ENCODE measurements at regions not wholly inside any gene's neighbourhood (a gene's known extent, or its start where the extent isn't known, plus 50 kb on each side); places are given as distances from the start of the nearest gene placed in this dataset.

- DNase-seq (ENCODE audit: insufficient read length, low spot score) (no peak), FAIRE-seq (no peak)
- TF ChIP-seq, protein P1, sequence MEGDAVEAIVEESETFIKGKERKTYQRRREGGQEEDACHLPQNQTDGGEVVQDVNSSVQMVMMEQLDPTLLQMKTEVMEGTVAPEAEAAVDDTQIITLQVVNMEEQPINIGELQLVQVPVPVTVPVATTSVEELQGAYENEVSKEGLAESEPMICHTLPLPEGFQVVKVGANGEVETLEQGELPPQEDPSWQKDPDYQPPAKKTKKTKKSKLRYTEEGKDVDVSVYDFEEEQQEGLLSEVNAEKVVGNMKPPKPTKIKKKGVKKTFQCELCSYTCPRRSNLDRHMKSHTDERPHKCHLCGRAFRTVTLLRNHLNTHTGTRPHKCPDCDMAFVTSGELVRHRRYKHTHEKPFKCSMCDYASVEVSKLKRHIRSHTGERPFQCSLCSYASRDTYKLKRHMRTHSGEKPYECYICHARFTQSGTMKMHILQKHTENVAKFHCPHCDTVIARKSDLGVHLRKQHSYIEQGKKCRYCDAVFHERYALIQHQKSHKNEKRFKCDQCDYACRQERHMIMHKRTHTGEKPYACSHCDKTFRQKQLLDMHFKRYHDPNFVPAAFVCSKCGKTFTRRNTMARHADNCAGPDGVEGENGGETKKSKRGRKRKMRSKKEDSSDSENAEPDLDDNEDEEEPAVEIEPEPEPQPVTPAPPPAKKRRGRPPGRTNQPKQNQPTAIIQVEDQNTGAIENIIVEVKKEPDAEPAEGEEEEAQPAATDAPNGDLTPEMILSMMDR (IDR thresholded peaks at IDR 0.05; ENCODE audit: insufficient read depth, missing control alignments) = no peak
Observed at GRCh38 chr1:29676496-29676895, 440.2 kb downstream of the PTPRU start.

GRCh38 chr1:29675481-29676263 lies 439.4 kb downstream of the PTPRU start:
- DNase-seq (ENCODE audit: insufficient read length, low spot score) = no peak
- TF ChIP-seq, protein P1 (IDR thresholded peaks at IDR 0.05; ENCODE audit: insufficient read depth, missing control alignments) = no peak
- FAIRE-seq = no peak

- no peak for DNase-seq (ENCODE audit: insufficient read length, low spot score)
Observed at GRCh38 chr1:29674627-29675326, 438.5 kb downstream of the PTPRU start.

DNA sequence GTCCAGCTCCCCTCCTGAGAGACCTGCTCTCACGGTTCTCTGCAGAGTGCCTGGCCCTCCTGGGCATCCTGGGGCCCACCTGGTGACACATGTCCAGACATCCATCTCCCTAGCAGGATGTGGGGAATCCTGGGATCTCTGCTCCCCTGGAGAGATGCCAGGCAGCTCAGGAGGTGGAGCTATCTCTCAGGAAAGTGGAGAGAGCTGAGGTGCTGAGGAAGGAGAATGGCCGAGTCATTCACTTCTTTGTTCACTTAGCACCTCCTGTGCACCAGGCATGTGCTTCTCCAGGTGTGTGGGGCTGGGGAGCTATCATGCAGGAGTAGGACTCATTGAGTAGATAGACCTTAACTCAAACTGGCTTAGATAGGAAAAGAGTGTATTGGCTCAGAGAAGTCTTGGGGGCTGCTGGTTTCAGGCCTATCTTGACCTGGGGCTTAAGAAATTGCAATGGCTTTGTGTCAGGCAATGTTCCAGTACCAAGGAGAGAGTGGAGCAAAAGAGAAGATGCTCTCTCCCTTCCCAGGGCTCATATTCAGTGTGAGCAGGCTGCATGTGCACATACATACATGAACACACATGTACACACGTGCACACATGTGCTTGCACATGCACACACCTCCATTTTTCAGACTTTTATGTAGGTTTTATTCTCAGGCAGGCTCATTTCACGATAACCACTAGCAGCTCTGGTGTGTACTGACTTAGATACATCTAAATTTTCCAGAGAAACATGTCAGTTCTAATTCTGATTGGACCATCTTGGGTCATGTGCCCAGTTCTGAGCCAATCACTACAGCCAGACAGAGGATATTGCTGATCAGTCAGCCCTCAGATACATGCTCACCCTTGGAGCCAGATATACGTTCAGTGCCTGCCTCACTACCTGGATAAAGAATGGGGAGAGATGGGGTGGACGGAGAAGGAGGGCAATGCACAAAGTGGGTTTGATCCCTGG lies 437.6 kb downstream of the PTPRU start:
- TF ChIP-seq, protein P1 (IDR thresholded peaks at IDR 0.05; ENCODE audit: insufficient read depth, missing control alignments) = no peak
- DNase-seq (ENCODE audit: insufficient read length, low spot score) = no peak
- no peak for FAIRE-seq

More at GRCh38 chr1:29674627-29675326, 438.5 kb downstream of the PTPRU start:
- TF ChIP-seq, protein P1 (IDR thresholded peaks at IDR 0.05; ENCODE audit: insufficient read depth, missing control alignments) = no peak
- no peak for FAIRE-seq

DNA sequence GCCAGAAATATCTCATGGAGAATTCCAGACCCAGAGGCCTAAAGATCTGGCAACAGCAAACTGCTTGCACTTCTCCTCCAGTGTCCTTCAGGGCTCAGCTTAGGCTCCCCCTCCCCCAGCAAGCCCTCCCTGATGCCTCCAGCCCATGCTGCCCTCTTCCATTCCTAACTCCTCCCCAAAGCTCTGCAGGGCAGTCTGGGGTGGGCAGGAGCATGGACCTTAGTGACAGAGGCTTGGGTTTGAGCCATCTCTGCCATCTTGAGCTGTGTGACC lies 436.8 kb downstream of the PTPRU start:
- FAIRE-seq = no peak
- DNase-seq (ENCODE audit: insufficient read length, low spot score) = no peak
- TF ChIP-seq, protein P1 (IDR thresholded peaks at IDR 0.05; ENCODE audit: insufficient read depth, missing control alignments) = no peak

DNA sequence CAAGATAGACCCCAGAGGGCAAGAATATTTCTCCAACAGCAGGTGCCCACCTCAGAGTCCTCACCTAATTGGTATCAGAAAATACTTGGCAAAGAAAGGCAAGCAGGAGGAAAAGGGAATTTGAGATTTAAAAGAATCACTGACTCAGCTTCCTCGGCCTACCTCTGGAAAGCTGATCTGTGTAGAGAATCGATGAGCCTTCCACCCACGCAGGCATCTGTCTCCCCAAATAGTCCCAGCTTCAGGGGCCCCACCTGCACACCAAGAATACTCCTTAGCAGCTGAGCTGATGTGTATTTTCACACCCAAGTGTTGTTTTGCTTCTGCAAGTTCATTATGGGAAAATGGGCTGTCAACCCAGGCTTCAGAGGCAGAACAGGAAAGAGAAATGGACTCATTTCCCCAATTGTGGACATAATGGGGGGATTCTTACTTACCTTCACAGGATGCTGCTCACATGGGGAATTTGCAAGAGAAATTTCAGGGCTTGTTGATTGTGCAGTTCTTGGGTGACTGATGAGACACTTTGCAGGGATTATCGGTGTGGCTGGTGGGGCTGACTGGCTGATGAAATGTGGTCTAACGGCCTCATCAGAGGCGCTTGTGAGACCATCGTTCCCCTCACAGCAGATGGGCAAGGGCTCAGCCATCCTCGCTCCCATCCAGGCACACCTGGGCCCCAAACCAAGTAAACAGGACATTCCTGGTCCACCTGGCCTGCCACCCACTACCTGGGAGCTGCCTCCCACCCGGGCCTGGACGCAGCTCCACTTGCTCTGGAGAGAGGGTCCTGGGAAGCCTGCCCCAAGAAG lies 436.3 kb downstream of the PTPRU start:
- FAIRE-seq (no peak), DNase-seq (ENCODE audit: insufficient read length, low spot score) (no peak)
- TF ChIP-seq, protein P1 (IDR thresholded peaks at IDR 0.05; ENCODE audit: insufficient read depth, missing control alignments) = no peak

All from D721Med (cell line).